Neural progenitor cell (in vitro differentiated cells): ENCODE measurements at regions not wholly inside any gene's neighbourhood (a gene's known extent, or its start where the extent isn't known, plus 50 kb on each side); places are given as distances from the start of the nearest gene placed in this dataset.

ENCODE experiments used
- DNase-seq: peaks from one replicate; pipeline ENCODE4 v3.0.0-alpha.2; 2016; ENCODE audit warnings: low spot score
- H2AFZ ChIP-seq: fragments of 200-600 bp; sonication (generic); replicated peaks from 2 replicates; pipeline ENCODE4 v1.6.1; 2016; ENCODE audit warnings: antibody characterized with exemption
- H3F3A ChIP-seq: fragments of 200-600 bp; sonication (generic); 2 replicates; pipeline ENCODE4 v1.6.1; 2016; ENCODE audit warnings: antibody characterized with exemption, low read depth
- H3K27ac ChIP-seq: fragments of 200-600 bp; sonication (generic); 2 replicates; pipeline ENCODE4 v1.5.1; 2016; ENCODE audit warnings: mild to moderate bottlenecking
- H3K27me3 ChIP-seq: fragments of 200-600 bp; sonication (generic); 2 replicates; pipeline ENCODE4 v1.6.1; 2016; ENCODE audit warnings: mild to moderate bottlenecking, moderate library complexity
- H3K36me3 ChIP-seq: fragments of 200-600 bp; sonication (generic); 2 replicates; pipeline ENCODE4 v1.5.1; 2016
- H3K4me1 ChIP-seq: fragments of 200-600 bp; sonication (generic); 2 replicates; pipeline ENCODE4 v1.6.1; 2016; ENCODE audit warnings: mixed run types
- H3K4me2 ChIP-seq: fragments of 200-600 bp; sonication (generic); 2 replicates; pipeline ENCODE4 v1.6.1; 2016
- H3K4me3 ChIP-seq: fragments of 200-600 bp; sonication (generic); 2 replicates; pipeline ENCODE4 v1.5.1; 2016
- H3K79me2 ChIP-seq: fragments of 200-600 bp; sonication (generic); 2 replicates; pipeline ENCODE4 v1.6.1; 2016; ENCODE audit warnings: low read depth
- H3K9ac ChIP-seq: fragments of 200-600 bp; sonication (generic); 2 replicates; pipeline ENCODE4 v1.6.1; 2016
- H3K9me3 ChIP-seq: fragments of 200-600 bp; sonication (generic); 2 replicates; pipeline ENCODE4 v1.5.1; 2016; ENCODE audit warnings: low read depth
- H4K20me1 ChIP-seq: fragments of 200-600 bp; sonication (generic); 2 replicates; pipeline ENCODE4 v1.6.1; 2016; ENCODE audit warnings: low read depth
- H3K27ac Mint-ChIP-seq: 3 replicates; pipeline ENCODE4 v1.8.0; 2021; ENCODE audit warnings: mixed read lengths
- H3K27me3 Mint-ChIP-seq: 2 replicates; pipeline ENCODE4 v1.8.0; 2022; ENCODE audit warnings: low read depth, mild to moderate bottlenecking, inconsistent platforms, moderate library complexity, mixed read lengths; ENCODE audit not compliant: insufficient read depth
- H3K36me3 Mint-ChIP-seq: 3 replicates; pipeline ENCODE4 v1.8.0; 2021; ENCODE audit warnings: mixed read lengths
- H3K4me1 Mint-ChIP-seq: 3 replicates; pipeline ENCODE4 v1.8.0; 2021; ENCODE audit warnings: mixed read lengths
- H3K4me3 Mint-ChIP-seq: 3 replicates; pipeline ENCODE4 v1.8.0; 2021; ENCODE audit warnings: mild to moderate bottlenecking, moderate library complexity, mixed read lengths
- H3K9me3 Mint-ChIP-seq: 3 replicates; pipeline ENCODE4 v1.8.0; 2020; ENCODE audit warnings: mixed read lengths
- EZH2 ChIP-seq: fragments of 200-600 bp; sonication (generic); IDR thresholded peaks from 2 replicates; pipeline ENCODE4 v1.6.1; 2017; ENCODE audit warnings: antibody characterized with exemption, mild to moderate bottlenecking, moderate library complexity
- EZH2phosphoT487 ChIP-seq: fragments of 200-600 bp; sonication (generic); IDR thresholded peaks from 2 replicates; pipeline ENCODE4 v1.6.1; 2017; ENCODE audit warnings: antibody characterized with exemption
- TF ChIP-seq, protein P1 (sequence below): fragments of 200-600 bp; sonication (generic); IDR thresholded peaks from 2 replicates; pipeline ENCODE4 v1.5.1; 2017; ENCODE audit warnings: antibody characterized with exemption, mild to moderate bottlenecking

DNA sequence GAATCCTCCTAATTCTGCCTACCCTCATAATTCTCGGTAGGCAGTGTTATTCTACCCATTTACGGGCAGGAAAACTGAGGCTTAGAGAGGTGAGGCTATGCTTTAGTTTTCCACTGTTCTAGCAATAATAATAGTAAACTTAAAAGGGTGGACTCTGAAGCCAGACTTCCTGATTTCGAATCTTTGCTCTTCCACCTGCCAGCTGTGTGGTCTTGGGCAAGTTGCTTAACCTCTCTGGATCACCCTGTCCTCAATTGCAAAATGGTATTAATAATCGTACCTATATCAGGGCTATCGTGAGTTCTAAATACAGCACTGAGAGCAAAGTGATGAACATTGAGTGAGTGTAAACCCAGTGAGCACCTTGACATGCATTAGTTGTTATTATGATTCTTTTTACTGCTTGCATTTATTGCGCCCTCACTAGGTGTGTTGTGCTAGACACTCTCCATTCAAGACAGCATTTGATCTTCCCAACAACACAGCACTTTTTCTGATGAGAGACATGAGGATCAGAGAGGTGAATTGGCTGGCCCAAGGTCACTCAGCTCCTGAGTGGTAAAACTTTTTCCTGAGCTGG is 102.3 kb upstream of the CSF3R start:
- H3K27me3 Mint-ChIP-seq, result peaks cover 7% of the 10 kb centered on the region
- H3K4me1 ChIP-seq, result peaks cover 76% of the 10 kb centered on the region
- no peak overlapping the region for H2AFZ ChIP-seq
- no peaks in the 10 kb centered on the region for H3K9me3 ChIP-seq
- TF ChIP-seq EZH2, result no peak
- TF ChIP-seq, protein P1, sequence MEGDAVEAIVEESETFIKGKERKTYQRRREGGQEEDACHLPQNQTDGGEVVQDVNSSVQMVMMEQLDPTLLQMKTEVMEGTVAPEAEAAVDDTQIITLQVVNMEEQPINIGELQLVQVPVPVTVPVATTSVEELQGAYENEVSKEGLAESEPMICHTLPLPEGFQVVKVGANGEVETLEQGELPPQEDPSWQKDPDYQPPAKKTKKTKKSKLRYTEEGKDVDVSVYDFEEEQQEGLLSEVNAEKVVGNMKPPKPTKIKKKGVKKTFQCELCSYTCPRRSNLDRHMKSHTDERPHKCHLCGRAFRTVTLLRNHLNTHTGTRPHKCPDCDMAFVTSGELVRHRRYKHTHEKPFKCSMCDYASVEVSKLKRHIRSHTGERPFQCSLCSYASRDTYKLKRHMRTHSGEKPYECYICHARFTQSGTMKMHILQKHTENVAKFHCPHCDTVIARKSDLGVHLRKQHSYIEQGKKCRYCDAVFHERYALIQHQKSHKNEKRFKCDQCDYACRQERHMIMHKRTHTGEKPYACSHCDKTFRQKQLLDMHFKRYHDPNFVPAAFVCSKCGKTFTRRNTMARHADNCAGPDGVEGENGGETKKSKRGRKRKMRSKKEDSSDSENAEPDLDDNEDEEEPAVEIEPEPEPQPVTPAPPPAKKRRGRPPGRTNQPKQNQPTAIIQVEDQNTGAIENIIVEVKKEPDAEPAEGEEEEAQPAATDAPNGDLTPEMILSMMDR, result no peak
- H3K4me3 ChIP-seq, result no peak overlapping the region
- no peaks in the 10 kb centered on the region for H3K79me2 ChIP-seq
- no peaks in the 10 kb centered on the region for H3K9me3 Mint-ChIP-seq
- no peaks in the 10 kb centered on the region for H3K36me3 ChIP-seq
- H3F3A ChIP-seq, result peaks cover 9% of the 10 kb centered on the region
- no peak overlapping the region for H3K4me2 ChIP-seq
- H3K36me3 Mint-ChIP-seq, result no peaks in the 10 kb centered on the region
- no peaks in the 10 kb centered on the region for H4K20me1 ChIP-seq
- no peak overlapping the region for H3K9ac ChIP-seq
- H3K4me1 Mint-ChIP-seq, result peaks cover 40% of the 10 kb centered on the region
- no peaks in the 10 kb centered on the region for H3K27me3 ChIP-seq
- no peak overlapping the region for H3K27ac ChIP-seq
- no peak overlapping the region for H3K27ac Mint-ChIP-seq
- DNase-seq, result no peak
- H3K4me3 Mint-ChIP-seq, result no peak overlapping the region

DNA sequence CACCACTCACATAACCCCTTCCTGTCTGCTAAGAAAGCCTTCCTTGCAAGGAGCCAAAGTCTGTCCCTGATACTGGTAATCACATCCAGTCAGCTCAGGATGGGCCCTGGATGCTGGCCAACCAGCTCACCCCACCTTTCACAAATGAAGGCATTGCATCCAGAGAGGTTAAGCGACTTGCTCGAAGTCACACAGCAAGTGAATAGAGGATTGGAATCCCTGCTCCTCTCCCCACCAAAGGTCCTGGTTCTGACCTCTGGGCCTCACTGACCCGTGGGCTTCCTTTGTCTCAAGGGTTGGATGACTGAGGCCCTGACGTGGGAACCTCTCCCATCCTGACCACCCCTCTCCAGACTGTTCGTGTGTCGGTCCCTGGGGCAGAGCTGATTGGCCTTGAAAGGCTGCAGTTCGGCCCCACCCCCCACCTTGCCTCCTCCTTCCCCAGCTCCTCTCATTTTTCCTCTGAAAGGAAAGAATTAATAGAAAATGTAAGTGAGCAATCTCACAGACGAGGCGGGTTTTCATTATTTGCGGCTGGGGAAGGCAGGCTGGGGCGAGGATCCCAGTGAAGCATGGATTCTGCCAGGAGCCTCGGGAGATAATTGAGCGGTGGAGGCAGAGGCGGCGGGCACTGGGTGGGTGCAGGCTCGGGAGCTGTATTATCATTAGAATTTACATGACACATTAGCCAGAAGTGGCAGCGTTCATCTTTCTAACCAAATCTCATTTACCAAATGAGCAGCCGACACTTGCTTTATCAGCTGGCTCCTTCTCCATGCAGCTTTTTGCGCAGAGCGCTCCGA is 101.5 kb upstream of the CSF3R start:
- Mint-ChIP-seq H3K4me3 (no peak overlapping the region), H3K9me3 (no peaks in the 10 kb centered on the region), H3K27me3 (peaks cover 7% of the 10 kb centered on the region), H3K27ac (peak overlapping the region; percentile 9), H3K36me3 (no peaks in the 10 kb centered on the region), H3K4me1 (peaks cover 40% of the 10 kb centered on the region)
- TF ChIP-seq EZH2, result no peak
- TF ChIP-seq, protein P1, result no peak
- no peak for TF ChIP-seq EZH2phosphoT487
- Histone ChIP-seq H3K27ac (no peak overlapping the region), H3F3A (peaks cover 9% of the 10 kb centered on the region), H3K36me3 (no peaks in the 10 kb centered on the region), H3K79me2 (no peaks in the 10 kb centered on the region), H3K27me3 (no peaks in the 10 kb centered on the region), H3K9ac (no peak overlapping the region), H3K9me3 (no peaks in the 10 kb centered on the region), H4K20me1 (no peaks in the 10 kb centered on the region), H3K4me3 (no peak overlapping the region), H3K4me1 (peaks cover 68% of the 10 kb centered on the region), H2AFZ (no peak overlapping the region), H3K4me2 (peak overlapping the region; percentile 45)
- DNase-seq, result no peak

DNA sequence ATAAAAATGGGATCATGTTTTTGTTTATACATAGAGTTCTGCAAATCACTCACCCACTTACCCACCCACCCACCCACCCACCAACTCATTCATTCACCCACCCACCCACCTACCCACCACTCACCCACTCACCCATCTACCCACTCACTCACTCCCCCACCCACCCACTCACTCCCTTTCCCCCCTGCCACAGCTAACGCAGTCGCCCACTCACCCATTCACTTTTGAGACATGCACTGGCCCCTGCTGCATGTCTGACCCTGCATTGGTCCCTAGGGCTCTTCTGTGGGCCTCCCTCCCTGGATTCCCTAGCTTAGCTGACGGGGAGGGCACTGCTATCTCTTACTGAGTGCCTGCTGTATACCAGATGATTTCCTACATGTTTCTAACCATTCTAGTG is 100.4 kb upstream of the CSF3R start:
- H3K4me1 ChIP-seq, result peaks cover 60% of the 10 kb centered on the region
- H3F3A ChIP-seq, result peaks cover 9% of the 10 kb centered on the region
- no peaks in the 10 kb centered on the region for H3K36me3 ChIP-seq
- H3K27ac ChIP-seq, result no peak overlapping the region
- H3K9ac ChIP-seq, result no peak overlapping the region
- H4K20me1 ChIP-seq, result no peaks in the 10 kb centered on the region
- TF ChIP-seq EZH2phosphoT487, result no peak
- no peak for TF ChIP-seq EZH2
- TF ChIP-seq, protein P1, result no peak
- H3K4me3 ChIP-seq, result no peak overlapping the region
- Mint-ChIP-seq H3K4me1 (peaks cover 40% of the 10 kb centered on the region), H3K27me3 (peaks cover 7% of the 10 kb centered on the region), H3K9me3 (no peaks in the 10 kb centered on the region), H3K4me3 (no peak overlapping the region), H3K27ac (no peak overlapping the region), H3K36me3 (no peaks in the 10 kb centered on the region)
- no peak overlapping the region for H2AFZ ChIP-seq
- no peaks in the 10 kb centered on the region for H3K9me3 ChIP-seq
- H3K27me3 ChIP-seq, result no peaks in the 10 kb centered on the region
- H3K79me2 ChIP-seq, result no peaks in the 10 kb centered on the region
- H3K4me2 ChIP-seq, result no peak overlapping the region
- DNase-seq, result no peak
